HCT116 (cell line): ENCODE measurements at regions not wholly inside any gene's neighbourhood (a gene's known extent, or its start where the extent isn't known, plus 50 kb on each side); places are given as distances from the start of the nearest gene placed in this dataset.

Source experiments
- CTCF ChIP-seq, 3 experiments: fragments of 200-600 bp in 1 of 3; sonication (generic) in 1 of 3; IDR thresholded peaks in 2 of 3; conservative IDR thresholded peaks in 1 of 3; 2 replicates each; pipeline ENCODE4 v1.5.1; 2012 to 2017; ENCODE audit warnings: low read depth in 2 of 3, low read length in 2 of 3, antibody characterized with exemption in 1 of 3, borderline replicate concordance in 1 of 3, control low read depth in 1 of 3, mild to moderate bottlenecking in 1 of 3, mixed read lengths in 1 of 3, mixed run types in 1 of 3, moderate library complexity in 1 of 3; ENCODE audit not compliant: insufficient read depth in 1 of 3
- ELF1 ChIP-seq: IDR thresholded peaks from 2 replicates; pipeline ENCODE4 v1.6.1; 2012; ENCODE audit warnings: low read depth, borderline replicate concordance
- EZH2phosphoT487 ChIP-seq: fragments of 200-600 bp; IDR thresholded peaks from 2 replicates; pipeline ENCODE4 v1.6.1; 2018; ENCODE audit warnings: antibody characterized with exemption, borderline replicate concordance
- JUND ChIP-seq: IDR thresholded peaks from 2 replicates; pipeline ENCODE4 v1.6.1; 2012
- POLR2A ChIP-seq: IDR thresholded peaks from 2 replicates; pipeline ENCODE4 v1.7.0; 2011; ENCODE audit warnings: borderline replicate concordance; ENCODE audit not compliant: insufficient read depth, insufficient read length; ENCODE audit errors: extremely low read depth
- POLR2AphosphoS5 ChIP-seq: IDR thresholded peaks from 2 replicates; pipeline ENCODE4 v1.6.1; 2011; ENCODE audit warnings: mild to moderate bottlenecking, low read depth, low read length, moderate library complexity
- SIN3A ChIP-seq: IDR thresholded peaks from 2 replicates; pipeline ENCODE4 v1.6.1; 2012; ENCODE audit warnings: low read depth
- YY1 ChIP-seq: IDR thresholded peaks from 2 replicates; pipeline ENCODE4 v1.6.1; 2011; ENCODE audit warnings: low read length, low read depth, moderate library complexity, mild to moderate bottlenecking; ENCODE audit not compliant: insufficient replicate concordance; ENCODE audit errors: extremely low read depth
- TF ChIP-seq, protein P1 (sequence below): IDR thresholded peaks from 2 replicates; pipeline ENCODE4 v1.6.1; 2012

DNA sequence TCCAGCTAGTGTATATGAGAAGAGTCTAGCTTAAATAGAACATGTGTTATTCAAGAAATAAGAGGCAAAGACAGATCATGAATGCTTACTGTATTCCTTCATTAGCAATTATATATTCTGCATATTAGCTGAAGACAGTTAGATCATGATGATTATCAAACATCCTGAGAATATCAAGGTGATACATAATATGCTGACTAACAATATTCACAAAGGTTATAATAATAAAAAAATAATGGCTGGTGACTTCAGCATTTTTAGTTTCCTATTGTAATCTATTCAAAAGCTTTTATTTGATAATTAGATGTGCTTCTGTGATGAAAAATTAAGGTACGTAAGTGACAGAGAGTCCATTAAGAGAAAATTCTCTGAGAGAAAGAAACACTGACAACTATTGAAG is 511.4 kb downstream of the PCDH17 start:
- no peak for TF ChIP-seq POLR2A
- TF ChIP-seq CTCF (IDR thresholded peaks at IDR 0.05 in 2 of 3, conservative IDR thresholded peaks at IDR 0.05 in 1 of 3; ENCODE audit: borderline replicate concordance in 1 of 3, insufficient read depth in 1 of 3, low read depth in 2 of 3, low read length in 2 of 3), result no peak
- no peak for TF ChIP-seq YY1
- TF ChIP-seq, protein P1, sequence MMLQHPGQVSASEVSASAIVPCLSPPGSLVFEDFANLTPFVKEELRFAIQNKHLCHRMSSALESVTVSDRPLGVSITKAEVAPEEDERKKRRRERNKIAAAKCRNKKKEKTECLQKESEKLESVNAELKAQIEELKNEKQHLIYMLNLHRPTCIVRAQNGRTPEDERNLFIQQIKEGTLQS, result no peak
- TF ChIP-seq JUND, result no peak
- TF ChIP-seq POLR2AphosphoS5, result no peak
- TF ChIP-seq ELF1, result no peak
- TF ChIP-seq EZH2phosphoT487, result no peak
- TF ChIP-seq SIN3A, result no peak
